ENCODE measurements at regions not wholly inside any gene's neighbourhood (a gene's known extent, or its start where the extent isn't known, plus 50 kb on each side); places are given as distances from the start of the nearest gene placed in this dataset.

GRCh38 chr12:28130234-28130624 lies 60.0 kb upstream of the CCDC91 start:
- no peak for TF ChIP-seq CTCF (conservative IDR thresholded peaks at IDR 0.05)
- no peak overlapping the region for H3K27ac ChIP-seq

GRCh38 chr12:28130625-28131598 lies 59.3 kb upstream of the CCDC91 start:
- H3K27ac ChIP-seq: no peak overlapping the region
- no peak for TF ChIP-seq CTCF (conservative IDR thresholded peaks at IDR 0.05)

GRCh38 chr12:28132398-28132797 lies 57.9 kb upstream of the CCDC91 start:
- TF ChIP-seq CTCF (conservative IDR thresholded peaks at IDR 0.05): no peak
- no peak overlapping the region for H3K27ac ChIP-seq

GRCh38 chr12:28135801-28136439 lies 54.3 kb upstream of the CCDC91 start:
- H3K27ac ChIP-seq: no peak overlapping the region
- no peak for TF ChIP-seq CTCF (conservative IDR thresholded peaks at IDR 0.05)

GRCh38 chr12:28137414-28137813 lies 52.8 kb upstream of the CCDC91 start:
- no peak for TF ChIP-seq CTCF (conservative IDR thresholded peaks at IDR 0.05)
- no peak overlapping the region for H3K27ac ChIP-seq

- H3K27ac ChIP-seq: no peak overlapping the region
- TF ChIP-seq CTCF (conservative IDR thresholded peaks at IDR 0.05): no peak
These were observed 49.9 kb upstream of the CCDC91 start for GRCh38 chr12:28140404-28140803.

Data from VCaP (cell line).